ENCODE measurements at regions not wholly inside any gene's neighbourhood (a gene's known extent, or its start where the extent isn't known, plus 50 kb on each side); places are given as distances from the start of the nearest gene placed in this dataset.
"Not testable (repeated sequence)": the region's sequence is repeated elsewhere in the genome, so short reads cannot be mapped to it uniquely, and the experiment has no call there.

GRCh38 chr7:24637706-24638105 lies 64.5 kb downstream of the PALS2 start (continued):
- TF ChIP-seq E2F6 (IDR thresholded peaks at IDR 0.05) = no peak
- TF ChIP-seq RXRA (IDR thresholded peaks at IDR 0.05; ENCODE audit: insufficient read depth, low read depth, low read length) = no peak
- no peak for TF ChIP-seq BCL11A (IDR thresholded peaks at IDR 0.05; ENCODE audit: low read depth in 2 of 2, low read length in 2 of 2)
- TF ChIP-seq MAX (IDR thresholded peaks at IDR 0.05) = no peak

GRCh38 chr7:24644567-24644966 lies 71.3 kb downstream of the PALS2 start:
- not testable (repeated sequence) for H4K8ac ChIP-seq (ENCODE audit: extremely low read depth, insufficient read depth, low read length); FAIRE-seq; H3K4me1 ChIP-seq (replicated peaks in 1 of 4; ENCODE audit: control insufficient read depth in 3 of 4, insufficient read depth in 4 of 4, low read length in 3 of 4); H4K5ac ChIP-seq (ENCODE audit: insufficient read length, low read depth, low read length); H3K27me3 ChIP-seq (replicated peaks in 1 of 4; ENCODE audit: control insufficient read depth in 3 of 4, extremely low read depth in 1 of 4, insufficient read depth in 3 of 4, low read length in 3 of 4); H3K79me1 ChIP-seq (ENCODE audit: low read depth, low read length); H3K23me2 ChIP-seq (ENCODE audit: low read depth, low read length); H2BK20ac ChIP-seq (ENCODE audit: low read length); H4K91ac ChIP-seq (replicated peaks; ENCODE audit: insufficient read length, low read length); H3K27ac ChIP-seq (ENCODE audit: low read depth, low read length); DNase-seq (ENCODE audit: low read depth in 1 of 2, low spot score in 2 of 2); H4K20me1 ChIP-seq (replicated peaks in 1 of 2; ENCODE audit: control insufficient read depth in 1 of 2, insufficient read depth in 2 of 2, low read length in 2 of 2); H2BK12ac ChIP-seq (ENCODE audit: low read depth, low read length); H2BK5ac ChIP-seq (ENCODE audit: low read depth, low read length); H3K9me3 ChIP-seq (ENCODE audit: insufficient read depth in 2 of 2, low read depth in 1 of 2, low read length in 1 of 2); H3K4me3 ChIP-seq (ENCODE audit: extremely low read depth in 1 of 4, insufficient read depth in 2 of 4, low read depth in 3 of 4, low read length in 4 of 4); H3K23ac ChIP-seq (ENCODE audit: insufficient read length); H2AK5ac ChIP-seq (ENCODE audit: low read depth, low read length); H3K18ac ChIP-seq (ENCODE audit: extremely low read depth, low read length); H3K4me2 ChIP-seq (ENCODE audit: insufficient read depth in 1 of 2, low read depth in 2 of 2, low read length in 2 of 2); H3K4ac ChIP-seq (replicated peaks; ENCODE audit: insufficient read length, low read depth, low read length); H3K14ac ChIP-seq (ENCODE audit: insufficient read length); H2AFZ ChIP-seq (ENCODE audit: low read length); H2BK120ac ChIP-seq (replicated peaks; ENCODE audit: low read depth, low read length); H2BK15ac ChIP-seq (ENCODE audit: low read length); H3K9ac ChIP-seq (replicated peaks in 1 of 4; ENCODE audit: extremely low read depth in 1 of 4, low read depth in 3 of 4, low read length in 3 of 4); H3K56ac ChIP-seq (replicated peaks; ENCODE audit: insufficient read length, low read depth, low read length)
- CTCF ChIA-PET (ENCODE audit: partially characterized antibody) = interaction anchor here (1.3 to 1.4 kb wide), 2 partner anchors 68 to 77 kb away, joined by 3 to 4 read pairs; no protein-coding TSS in a partner anchor
- POLR2A ChIA-PET (ENCODE audit: partially characterized antibody) = interaction anchor here (1.0 kb wide), 1 partner anchor 70 kb away, joined by 3 read pairs; no protein-coding TSS in a partner anchor
- Histone ChIP-seq H3K79me2 (ENCODE audit: control insufficient read depth in 1 of 2, insufficient read depth in 2 of 2, low read length in 2 of 2) (peaks cover 0 to 41% of the 10 kb centered on the region in 2 experiments; a peak in 2 of 4 replicates), H3K36me3 (ENCODE audit: control insufficient read depth in 2 of 4, insufficient read depth in 4 of 4, low read length in 3 of 4) (peaks cover 0 to 10% (median 2%) of the 10 kb centered on the region in 4 experiments; a peak in 4 of 8 replicates)
- WGBS, 2 experiments (ENCODE audit: extremely low coverage in 1 of 2, insufficient coverage in 1 of 2, insufficient read length in 1 of 2, insufficient replicate concordance in 2 of 2, low coverage in 1 of 2, low lambda C conversion rate in 2 of 2, missing lambda C conversion rate in 1 of 2) = 96% methylated on average over 3 of the region's 3 CpGs; no CpG with 5 or more reads in 1 of the 2 experiments
